ENCODE measurements at regions not wholly inside any gene's neighbourhood (a gene's known extent, or its start where the extent isn't known, plus 50 kb on each side); places are given as distances from the start of the nearest gene placed in this dataset.
"Not testable (repeated sequence)": the region's sequence is repeated elsewhere in the genome, so short reads cannot be mapped to it uniquely, and the experiment has no call there.

DNA sequence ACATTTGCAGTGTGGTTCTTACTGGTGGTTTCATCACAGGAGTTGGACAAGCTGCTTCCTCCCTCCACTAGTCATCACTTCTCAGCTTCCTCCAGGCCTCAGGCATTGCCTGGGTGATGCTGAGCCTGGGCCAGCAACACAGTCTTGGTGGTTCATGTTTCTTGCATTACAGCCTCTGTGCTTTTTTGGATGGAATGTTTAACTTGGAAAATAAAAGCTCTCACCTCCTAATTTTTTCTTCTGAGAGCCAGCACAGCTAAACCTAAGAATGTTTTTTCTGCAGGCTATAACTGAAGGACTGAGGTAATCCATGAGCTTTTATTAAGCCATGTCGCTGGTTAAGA is 66.1 kb upstream of the RHOU start:
- Histone ChIP-seq H3K36me3 (ENCODE audit: control insufficient read depth, insufficient read depth, low read length) (no peaks in the 10 kb centered on the region), H3K4me1 (peaks cover 8% of the 10 kb centered on the region), H3K27me3 (replicated peaks; ENCODE audit: control insufficient read depth, insufficient read depth, low read length) (no peaks in the 10 kb centered on the region), H3K9me3 (no peaks in the 10 kb centered on the region), H3K4me3 (ENCODE audit: low read depth, low read length) (no peak overlapping the region)
- Mint-ChIP-seq H3K4me3 (ENCODE audit: unreplicated experiment) (no peak overlapping the region), H3K27me3 (ENCODE audit: insufficient read depth, unreplicated experiment) (no peaks in the 10 kb centered on the region), H3K9me3 (ENCODE audit: unreplicated experiment) (no peaks in the 10 kb centered on the region), H3K27ac (ENCODE audit: unreplicated experiment) (no peak overlapping the region), H3K36me3 (ENCODE audit: insufficient read depth, unreplicated experiment) (no peaks in the 10 kb centered on the region), H3K4me1 (ENCODE audit: low read depth, unreplicated experiment) (peaks cover 5% of the 10 kb centered on the region)
- no TSS peak for BruUV-seq (replicated peaks)
- intact Hi-C loops (cut with micrococcal nuclease; ENCODE audit: unreplicated experiment): no loop called here
- TF ChIP-seq, protein P1, sequence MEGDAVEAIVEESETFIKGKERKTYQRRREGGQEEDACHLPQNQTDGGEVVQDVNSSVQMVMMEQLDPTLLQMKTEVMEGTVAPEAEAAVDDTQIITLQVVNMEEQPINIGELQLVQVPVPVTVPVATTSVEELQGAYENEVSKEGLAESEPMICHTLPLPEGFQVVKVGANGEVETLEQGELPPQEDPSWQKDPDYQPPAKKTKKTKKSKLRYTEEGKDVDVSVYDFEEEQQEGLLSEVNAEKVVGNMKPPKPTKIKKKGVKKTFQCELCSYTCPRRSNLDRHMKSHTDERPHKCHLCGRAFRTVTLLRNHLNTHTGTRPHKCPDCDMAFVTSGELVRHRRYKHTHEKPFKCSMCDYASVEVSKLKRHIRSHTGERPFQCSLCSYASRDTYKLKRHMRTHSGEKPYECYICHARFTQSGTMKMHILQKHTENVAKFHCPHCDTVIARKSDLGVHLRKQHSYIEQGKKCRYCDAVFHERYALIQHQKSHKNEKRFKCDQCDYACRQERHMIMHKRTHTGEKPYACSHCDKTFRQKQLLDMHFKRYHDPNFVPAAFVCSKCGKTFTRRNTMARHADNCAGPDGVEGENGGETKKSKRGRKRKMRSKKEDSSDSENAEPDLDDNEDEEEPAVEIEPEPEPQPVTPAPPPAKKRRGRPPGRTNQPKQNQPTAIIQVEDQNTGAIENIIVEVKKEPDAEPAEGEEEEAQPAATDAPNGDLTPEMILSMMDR (IDR thresholded peaks at IDR 0.05; ENCODE audit: insufficient read depth in 1 of 2, low read depth in 1 of 2, low read length in 1 of 2, severe bottlenecking in 1 of 2, unreplicated experiment in 1 of 2): no peak
- ChIA-PET CTCF (no interaction called here), POLR2A (interaction anchor here (0.6 kb wide), 1 partner anchor 159 kb away, joined by 4 read pairs; no protein-coding TSS in a partner anchor)
- no peak for DNase-seq

DNA sequence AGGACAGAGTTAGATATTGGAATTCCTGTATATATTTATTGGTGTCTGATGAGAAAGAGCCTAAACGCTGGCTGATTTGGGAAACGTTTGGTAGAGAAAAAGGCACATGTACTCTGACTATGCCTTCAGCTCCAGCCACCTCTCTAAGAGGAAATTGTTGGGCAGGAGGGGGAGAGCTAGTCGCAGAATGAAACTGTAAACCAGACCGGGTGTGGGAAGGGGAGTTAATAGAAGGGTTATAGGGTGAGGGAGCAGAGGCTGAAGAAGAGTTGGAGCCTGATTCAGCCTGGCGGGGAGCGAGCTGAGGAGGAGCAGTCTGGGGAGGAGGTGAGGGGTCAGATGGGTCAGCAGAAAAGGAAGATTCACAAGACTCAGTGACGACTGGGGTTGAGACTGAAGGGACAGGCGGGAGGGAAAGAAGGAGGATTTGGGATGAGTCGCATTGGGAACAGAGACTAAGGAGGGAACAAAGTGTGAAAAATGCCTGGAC is 54.2 kb upstream of the RHOU start:
- H3K36me3 Mint-ChIP-seq (ENCODE audit: insufficient read depth, unreplicated experiment); H3K4me1 Mint-ChIP-seq (ENCODE audit: low read depth, unreplicated experiment); H3K9me3 ChIP-seq; DNase-seq; H3K4me1 ChIP-seq; H3K27me3 ChIP-seq (replicated peaks; ENCODE audit: control insufficient read depth, insufficient read depth, low read length); H3K27me3 Mint-ChIP-seq (ENCODE audit: insufficient read depth, unreplicated experiment); intact Hi-C loops (cut with micrococcal nuclease; ENCODE audit: unreplicated experiment); POLR2A ChIA-PET; BruUV-seq (replicated peaks); H3K4me3 ChIP-seq (ENCODE audit: low read depth, low read length); H3K4me3 Mint-ChIP-seq (ENCODE audit: unreplicated experiment); H3K27ac Mint-ChIP-seq (ENCODE audit: unreplicated experiment); CTCF ChIA-PET; H3K36me3 ChIP-seq (ENCODE audit: control insufficient read depth, insufficient read depth, low read length); H3K9me3 Mint-ChIP-seq (ENCODE audit: unreplicated experiment): not testable (repeated sequence)

DNA sequence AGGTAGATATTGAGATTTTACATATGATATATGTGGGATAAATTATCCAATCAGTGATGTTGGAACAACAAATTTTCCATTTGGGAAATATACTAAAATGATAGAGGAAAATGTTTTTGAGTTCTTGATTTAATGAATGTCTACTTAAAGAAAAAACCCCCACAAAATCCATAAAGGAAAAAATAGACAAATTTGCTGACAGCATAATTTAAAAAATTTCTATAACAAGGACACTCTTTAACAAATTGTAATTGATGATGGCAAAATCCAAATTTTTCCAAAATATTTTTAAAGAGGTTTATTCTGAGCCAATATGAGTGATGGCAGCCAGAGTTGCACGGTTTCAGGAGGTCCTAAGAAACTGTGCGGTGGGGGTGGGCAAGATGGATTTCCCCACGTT is 51.9 kb upstream of the RHOU start:
- Mint-ChIP-seq H3K27me3 (ENCODE audit: insufficient read depth, unreplicated experiment) (peaks cover 3% of the 10 kb centered on the region), H3K4me1 (ENCODE audit: low read depth, unreplicated experiment) (no peaks in the 10 kb centered on the region), H3K27ac (ENCODE audit: unreplicated experiment) (no peak overlapping the region), H3K9me3 (ENCODE audit: unreplicated experiment) (no peaks in the 10 kb centered on the region), H3K36me3 (ENCODE audit: insufficient read depth, unreplicated experiment) (no peaks in the 10 kb centered on the region), H3K4me3 (ENCODE audit: unreplicated experiment) (no peak overlapping the region)
- Histone ChIP-seq H3K36me3 (ENCODE audit: control insufficient read depth, insufficient read depth, low read length) (no peaks in the 10 kb centered on the region), H3K4me1 (no peaks in the 10 kb centered on the region), H3K9me3 (no peaks in the 10 kb centered on the region), H3K4me3 (ENCODE audit: low read depth, low read length) (no peak overlapping the region), H3K27me3 (replicated peaks; ENCODE audit: control insufficient read depth, insufficient read depth, low read length) (no peaks in the 10 kb centered on the region)
- no peak for DNase-seq
- TF ChIP-seq, protein P1 (IDR thresholded peaks at IDR 0.05; ENCODE audit: insufficient read depth in 1 of 2, low read depth in 1 of 2, low read length in 1 of 2, severe bottlenecking in 1 of 2, unreplicated experiment in 1 of 2): no peak
- intact Hi-C loops (cut with micrococcal nuclease; ENCODE audit: unreplicated experiment): no loop called here
- no TSS peak for BruUV-seq (replicated peaks)
- ChIA-PET CTCF (no interaction called here), POLR2A (no interaction called here)

DNA sequence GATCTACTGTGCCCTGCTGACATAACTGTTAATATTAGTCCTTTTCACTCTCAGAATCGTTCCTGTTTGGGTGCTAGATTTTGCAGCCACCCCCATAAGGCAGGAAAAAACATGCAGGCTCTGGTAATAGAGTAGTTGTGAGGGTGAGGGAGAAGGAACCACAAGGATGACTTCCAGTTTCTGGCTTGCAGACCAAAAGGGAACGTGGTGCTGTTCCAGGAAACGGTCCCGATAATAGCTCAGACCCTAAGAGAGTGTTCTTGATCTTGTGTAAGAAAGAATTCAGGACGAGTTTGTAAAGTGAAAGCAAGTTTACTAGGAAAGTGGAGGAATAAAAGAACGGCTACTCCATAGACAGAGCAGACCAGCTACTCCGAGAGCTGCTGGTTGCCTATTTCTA is 50.7 kb upstream of the RHOU start:
- intact Hi-C loops (cut with micrococcal nuclease; ENCODE audit: unreplicated experiment): no loop called here
- ChIA-PET POLR2A (no interaction called here), CTCF (no interaction called here)
- no peak overlapping the region for H3K4me3 ChIP-seq (ENCODE audit: low read depth, low read length)
- no TSS peak for BruUV-seq (replicated peaks)
- H3K27me3 ChIP-seq (replicated peaks; ENCODE audit: control insufficient read depth, insufficient read depth, low read length): no peaks in the 10 kb centered on the region
- peaks cover 3% of the 10 kb centered on the region for H3K27me3 Mint-ChIP-seq (ENCODE audit: insufficient read depth, unreplicated experiment)
- no peak overlapping the region for H3K4me3 Mint-ChIP-seq (ENCODE audit: unreplicated experiment)
- H3K4me1 Mint-ChIP-seq (ENCODE audit: low read depth, unreplicated experiment): no peaks in the 10 kb centered on the region
- H3K4me1 ChIP-seq: no peaks in the 10 kb centered on the region
- TF ChIP-seq, protein P1 (IDR thresholded peaks at IDR 0.05; ENCODE audit: insufficient read depth in 1 of 2, low read depth in 1 of 2, low read length in 1 of 2, severe bottlenecking in 1 of 2, unreplicated experiment in 1 of 2): no peak
- no peaks in the 10 kb centered on the region for H3K36me3 ChIP-seq (ENCODE audit: control insufficient read depth, insufficient read depth, low read length)
- no peak for DNase-seq
- H3K27ac Mint-ChIP-seq (ENCODE audit: unreplicated experiment): no peak overlapping the region
- H3K9me3 Mint-ChIP-seq (ENCODE audit: unreplicated experiment): no peaks in the 10 kb centered on the region
- H3K9me3 ChIP-seq: no peaks in the 10 kb centered on the region
- no peaks in the 10 kb centered on the region for H3K36me3 Mint-ChIP-seq (ENCODE audit: insufficient read depth, unreplicated experiment)

Data from Caco-2 (cell line).